GM21515 (cell line): ENCODE measurements at regions not wholly inside any gene's neighbourhood (a gene's known extent, or its start where the extent isn't known, plus 50 kb on each side); places are given as distances from the start of the nearest gene placed in this dataset.
"Not testable (repeated sequence)": the region's sequence is repeated elsewhere in the genome, so short reads cannot be mapped to it uniquely, and the experiment has no call there.

Experiments
- ATAC-seq: cut with Tn5 transposase; IDR thresholded peaks from one replicate; pipeline ENCODE4 v1.9.1; 2021; ENCODE audit not compliant: unreplicated experiment

- ATAC-seq: no peak
These were observed 392.4 kb downstream of the TECRL start for GRCh38 chr4:64016893-64017292.

DNA sequence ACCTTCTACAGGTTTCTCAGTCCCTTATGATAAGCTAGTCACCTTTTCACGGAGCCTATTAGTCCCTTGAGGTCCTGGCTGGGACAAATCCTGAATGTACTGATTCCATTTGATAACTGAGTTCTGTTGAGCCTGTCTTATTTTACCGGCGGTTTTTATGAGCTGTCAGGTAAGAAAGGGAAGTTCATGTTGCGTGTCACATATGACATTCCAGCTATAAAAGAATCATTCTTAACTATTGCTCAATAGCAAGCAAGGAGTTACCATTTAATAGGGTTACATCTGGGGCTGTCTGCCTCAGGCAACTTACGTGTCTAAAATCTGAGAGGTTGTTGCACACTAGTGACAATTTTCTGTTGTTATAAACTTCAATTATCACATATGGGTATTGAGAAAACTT, 394.6 kb downstream of the TECRL start:
- no peak for ATAC-seq

- ATAC-seq: no peak
These were observed 407.9 kb downstream of the TECRL start for GRCh38 chr4:64001229-64001898.

- ATAC-seq: no peak
These were observed 409.0 kb downstream of the TECRL start for GRCh38 chr4:64000241-64000640.

GRCh38 chr4:63986253-63986652, 423.0 kb downstream of the TECRL start:
- ATAC-seq: no peak

DNA sequence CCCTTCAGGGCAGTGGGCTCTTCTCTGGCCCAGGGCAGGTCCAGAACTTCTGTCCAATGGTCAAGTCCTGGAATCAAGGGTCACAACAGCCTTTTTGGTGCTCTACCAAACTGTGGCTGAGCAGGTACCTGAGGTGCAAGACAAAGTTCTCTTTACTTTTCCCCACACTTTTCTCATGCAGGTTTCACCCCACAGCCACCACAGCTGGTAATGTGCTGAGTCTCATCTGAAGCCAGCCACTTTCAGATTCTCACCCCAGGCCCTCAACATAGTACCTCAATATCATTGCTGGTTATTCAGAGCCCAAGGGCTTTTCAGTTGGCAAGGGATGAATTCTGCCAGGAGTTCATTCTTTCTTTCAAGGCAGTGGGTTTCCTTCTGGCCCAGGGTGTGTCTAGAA, 426.0 kb downstream of the TECRL start:
- no peak for ATAC-seq

- ATAC-seq: no peak
These were observed 443.4 kb downstream of the TECRL start for GRCh38 chr4:63965875-63966274.

DNA sequence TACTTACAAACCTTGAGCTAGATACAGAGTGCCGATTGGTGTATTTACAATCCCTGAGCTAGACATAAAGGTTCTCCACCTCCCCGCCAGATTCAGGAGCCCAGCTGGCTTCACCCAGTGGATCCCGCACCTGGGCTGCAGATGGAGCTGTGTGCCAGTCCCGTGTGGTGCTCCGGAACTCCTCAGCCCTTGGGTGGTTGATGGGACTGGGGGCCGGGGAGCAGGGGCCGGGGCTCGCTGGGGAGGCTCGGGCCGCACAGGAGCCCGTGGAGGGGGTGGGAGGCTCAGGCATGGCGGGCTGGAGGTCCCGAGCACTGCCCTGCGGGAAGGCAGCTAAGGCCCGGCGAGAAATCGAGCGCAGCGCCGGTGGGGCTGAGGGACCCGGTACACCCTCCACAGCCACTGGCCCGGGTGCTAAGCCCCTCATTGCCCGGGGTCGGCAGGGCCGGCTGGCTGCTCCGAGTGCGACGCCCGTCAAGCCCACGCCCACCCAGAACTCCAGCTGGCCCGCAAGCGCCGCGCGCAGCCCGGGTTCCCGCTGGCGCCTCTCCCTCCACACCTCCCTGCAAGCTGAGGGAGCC, 466.5 kb downstream of the TECRL start:
- not testable (repeated sequence) for ATAC-seq

- no peak for ATAC-seq
These were observed 471.3 kb downstream of the TECRL start for GRCh38 chr4:63937961-63938360.

GRCh38 chr4:63922146-63922545, 487.1 kb downstream of the TECRL start:
- ATAC-seq: no peak

GRCh38 chr4:63921561-63921960, 487.7 kb downstream of the TECRL start:
- no peak for ATAC-seq

DNA sequence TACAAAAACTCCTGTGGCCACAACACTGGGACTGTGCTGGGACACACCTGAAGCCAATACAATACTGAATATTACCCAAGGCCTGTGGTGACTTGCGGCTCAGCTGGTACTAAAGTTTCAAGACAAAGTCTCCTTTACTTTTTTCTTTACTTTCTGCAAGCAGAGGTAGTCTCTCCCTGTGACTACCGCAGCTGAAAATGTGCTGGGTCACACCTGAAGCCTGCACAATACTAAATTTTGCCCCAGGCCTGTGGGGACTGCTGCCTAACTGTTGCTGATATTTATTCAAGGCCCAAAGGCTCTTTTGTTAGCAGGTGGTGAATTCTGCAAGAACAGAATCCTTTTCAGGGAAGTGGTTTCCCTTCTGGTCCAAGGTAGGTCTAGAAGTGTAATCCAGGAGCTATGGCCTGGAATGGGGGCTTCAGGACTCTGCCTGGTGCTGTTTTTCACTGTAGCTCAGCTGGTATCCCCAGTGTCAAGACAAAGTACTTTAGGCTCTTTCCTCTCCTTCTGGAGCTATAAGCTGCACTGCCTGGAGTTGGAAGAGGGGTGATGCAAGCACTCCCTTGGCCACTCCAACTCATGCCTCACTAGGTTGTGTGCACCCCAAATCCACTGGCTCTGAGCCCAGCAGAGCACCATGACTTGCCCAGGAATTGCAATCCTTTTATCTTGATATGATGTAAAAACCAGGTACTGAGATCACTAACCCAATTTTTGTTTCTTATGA, 489.4 kb downstream of the TECRL start:
- ATAC-seq: no peak

DNA sequence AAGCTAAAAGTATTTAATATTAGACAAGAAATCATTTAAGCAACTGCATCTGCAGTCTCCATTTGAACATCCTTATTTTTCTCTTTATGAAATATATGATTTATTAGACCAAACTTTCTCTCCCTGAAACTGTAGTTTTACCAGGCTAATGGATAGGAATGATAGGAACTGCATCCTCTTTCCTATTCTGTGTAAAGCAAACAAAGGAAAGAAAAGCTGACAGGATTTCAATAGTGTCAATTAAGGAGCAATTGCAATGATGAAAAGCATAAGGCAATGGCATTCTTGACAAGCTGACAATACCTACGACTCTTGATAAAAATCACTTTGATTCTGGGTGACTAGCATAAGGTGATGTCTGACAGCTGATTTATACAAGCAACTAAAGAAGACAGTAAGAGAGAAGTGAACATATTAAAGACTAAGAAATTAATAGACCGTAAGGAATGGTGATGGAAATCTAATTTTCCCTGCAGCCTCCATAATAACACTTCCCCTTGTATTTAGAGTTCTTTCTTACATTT, 502.5 kb downstream of the TECRL start:
- ATAC-seq: no peak

GRCh38 chr4:63904201-63904600, 505.0 kb downstream of the TECRL start:
- ATAC-seq: no peak

- ATAC-seq: no peak
These were observed 507.9 kb downstream of the TECRL start for GRCh38 chr4:63901304-63901703.

DNA sequence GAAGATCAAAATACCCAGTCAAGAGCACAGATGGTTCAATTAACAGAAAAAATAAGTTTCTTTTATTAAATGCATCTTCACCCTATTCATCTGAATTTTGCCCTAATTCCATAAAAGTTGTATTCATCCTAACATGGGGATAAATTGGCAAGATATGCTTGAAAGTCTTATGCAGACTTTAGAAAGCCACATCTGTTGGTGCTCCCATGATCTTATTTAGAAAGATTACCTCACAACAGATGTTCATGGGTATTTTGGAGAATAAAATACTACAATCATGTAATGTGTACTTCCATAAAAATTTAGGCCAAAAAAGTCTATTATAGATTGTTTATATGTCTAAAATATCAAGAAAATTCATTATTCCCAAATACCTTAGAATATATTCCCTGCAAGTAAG, 510.3 kb downstream of the TECRL start:
- ATAC-seq: no peak

DNA sequence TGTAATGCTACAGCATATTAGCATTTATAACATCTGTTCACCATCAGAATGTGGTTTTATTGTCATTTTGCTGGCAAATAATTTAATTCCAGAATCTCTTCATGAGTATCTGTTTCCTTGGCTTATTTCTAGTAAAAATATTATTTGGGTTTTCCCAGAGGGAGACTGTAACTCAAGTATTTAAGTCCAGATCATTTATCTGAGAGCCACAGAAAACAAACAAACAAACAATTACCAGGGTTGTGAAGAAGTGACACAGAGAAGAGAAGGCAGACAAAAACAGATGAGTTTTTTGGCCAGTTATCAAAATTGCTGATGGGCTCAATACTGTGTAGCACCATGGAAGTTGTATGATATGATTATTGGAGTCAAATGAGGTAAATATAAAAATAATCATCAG, 515.1 kb downstream of the TECRL start:
- ATAC-seq: no peak

DNA sequence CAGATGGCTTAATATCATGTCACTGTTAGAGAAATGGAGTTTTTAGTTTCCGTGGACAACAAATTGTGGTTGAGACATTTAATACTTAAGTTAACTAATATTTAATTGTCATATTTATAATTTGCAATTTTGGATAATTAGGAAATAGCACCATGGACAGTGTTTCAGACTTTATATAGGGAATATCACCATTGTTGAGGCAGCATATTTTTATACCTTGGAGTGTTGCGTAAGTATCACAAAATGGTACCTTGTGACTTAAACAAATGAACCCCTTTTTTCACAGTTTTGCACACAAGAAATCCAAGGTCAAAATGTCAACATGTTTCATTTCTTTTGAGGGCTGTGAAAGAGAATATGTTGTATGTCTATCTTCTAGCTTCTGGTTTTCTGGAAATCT, 539.9 kb downstream of the TECRL start:
- no peak for ATAC-seq

DNA sequence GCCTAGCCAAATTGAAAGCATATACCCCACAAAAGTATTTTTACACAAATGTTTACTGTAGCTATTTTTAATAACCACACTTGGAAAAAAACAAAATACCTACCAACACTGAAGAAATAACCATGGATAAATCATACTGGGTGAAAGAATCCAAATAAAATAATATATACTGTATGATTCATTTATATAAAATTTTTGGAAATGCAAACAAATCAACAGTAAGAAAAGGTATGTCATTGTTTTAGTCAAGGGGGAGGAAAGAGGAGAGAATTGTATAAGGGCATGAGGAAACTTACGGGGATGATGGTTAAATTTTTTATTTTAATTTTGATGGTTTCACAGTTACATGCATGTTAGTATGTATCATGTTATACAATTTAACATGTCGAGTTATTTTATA, 557.8 kb downstream of the TECRL start:
- no peak for ATAC-seq

DNA sequence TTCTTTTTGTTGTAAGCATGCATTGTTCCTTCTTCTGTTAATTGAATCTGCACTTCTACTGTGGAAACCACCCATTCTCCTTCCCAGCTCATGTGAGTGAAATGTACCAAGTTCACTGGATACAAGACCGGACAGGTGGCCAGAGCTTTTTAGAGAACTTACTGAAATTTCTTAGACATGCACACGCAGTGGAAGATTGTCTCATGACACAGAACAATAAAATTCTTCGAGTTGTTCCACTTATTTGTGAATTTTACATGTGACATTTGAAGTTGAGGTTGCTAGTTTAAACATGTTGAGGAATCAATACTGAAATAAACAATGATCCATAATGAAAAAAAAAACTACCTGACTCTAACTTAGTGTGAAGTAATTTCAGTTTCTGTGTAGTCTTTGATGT, 568.0 kb downstream of the TECRL start:
- ATAC-seq: no peak

- ATAC-seq: no peak
These were observed 577.6 kb downstream of the TECRL start for GRCh38 chr4:63831590-63832155.
